ENCODE measurements at regions not wholly inside any gene's neighbourhood (a gene's known extent, or its start where the extent isn't known, plus 50 kb on each side); places are given as distances from the start of the nearest gene placed in this dataset.
"Not testable (repeated sequence)": the region's sequence is repeated elsewhere in the genome, so short reads cannot be mapped to it uniquely, and the experiment has no call there.

DNA sequence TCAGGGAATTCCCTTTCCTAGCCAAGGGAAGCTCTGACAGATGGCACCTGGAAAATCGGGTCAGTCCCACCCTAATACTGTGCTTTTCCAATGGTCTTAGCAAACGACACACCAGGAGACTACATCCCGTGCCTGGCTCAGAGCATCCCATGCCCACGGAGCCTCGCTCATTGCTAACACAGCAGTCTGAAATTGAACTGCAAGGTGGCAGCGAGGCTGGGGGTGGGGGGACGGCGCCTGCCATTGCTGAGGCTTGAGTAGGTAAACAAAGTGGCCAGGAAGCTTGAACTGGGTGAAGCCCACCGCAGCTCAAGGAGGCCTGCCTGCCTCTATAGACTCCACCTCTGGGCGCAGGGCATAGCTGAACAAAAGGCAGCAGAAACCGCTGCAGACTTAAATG is 279.5 kb upstream of the LUZP2 start:
- not testable (repeated sequence) for TF ChIP-seq POLR2A, CTCF (IDR thresholded peaks at IDR 0.05)
